DMS 273 (cell line): ENCODE measurements at regions not wholly inside any gene's neighbourhood (a gene's known extent, or its start where the extent isn't known, plus 50 kb on each side); places are given as distances from the start of the nearest gene placed in this dataset.

Experiments
- DNase-seq: peaks from one replicate; lab custom pipeline; 2025; ENCODE audit not compliant: unreplicated experiment; lab: John Stamatoyannopoulos, UW

DNA sequence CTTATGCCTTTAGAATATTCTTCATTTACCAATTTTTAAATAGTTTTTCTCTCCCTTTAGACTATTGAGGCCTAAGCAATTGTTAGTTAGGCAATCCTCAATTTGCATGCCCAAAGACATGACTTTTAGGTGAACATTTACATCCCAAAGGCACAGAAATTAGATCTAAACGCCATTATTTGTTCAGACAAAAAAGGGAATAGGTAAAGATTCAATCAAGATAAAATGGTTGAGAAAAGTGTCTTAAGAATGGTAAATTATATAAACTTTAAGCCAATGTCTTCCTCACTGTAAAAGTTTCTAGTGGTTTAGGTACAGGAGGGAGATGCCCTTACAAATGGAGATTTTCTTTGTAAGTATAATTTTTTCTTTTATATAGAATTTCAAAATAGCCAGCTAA is 50.2 kb upstream of the MME start:
- DNase-seq = no peak

DNA sequence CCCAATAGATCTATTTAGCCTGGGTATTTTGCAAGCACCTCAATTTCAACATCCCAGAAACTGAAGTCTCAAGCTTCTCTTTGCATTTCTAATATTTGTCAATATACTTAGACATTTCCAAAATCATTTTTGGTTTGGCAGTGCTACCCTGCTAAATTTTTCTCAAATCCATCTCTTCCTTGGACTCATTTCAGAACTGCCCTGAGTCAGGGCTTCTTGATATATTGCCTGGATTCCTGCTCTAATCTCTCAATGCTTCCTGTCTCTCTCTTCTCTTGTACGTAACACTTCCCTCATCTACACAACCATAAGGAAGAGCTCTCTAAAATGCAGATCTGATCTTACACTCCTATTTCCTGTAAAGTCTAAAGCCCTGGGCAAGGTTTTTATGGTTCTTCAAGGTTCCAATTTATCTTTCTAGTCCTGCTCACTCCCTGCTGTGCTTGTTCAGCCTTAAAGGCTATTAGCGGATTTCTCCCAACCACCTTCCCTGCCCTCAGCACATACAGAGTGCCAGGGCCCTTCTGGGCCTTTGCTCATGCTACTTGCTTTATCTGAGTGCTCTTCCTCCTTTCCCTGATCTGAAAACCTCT is 53.0 kb upstream of the MME start:
- DNase-seq = no peak

DNA sequence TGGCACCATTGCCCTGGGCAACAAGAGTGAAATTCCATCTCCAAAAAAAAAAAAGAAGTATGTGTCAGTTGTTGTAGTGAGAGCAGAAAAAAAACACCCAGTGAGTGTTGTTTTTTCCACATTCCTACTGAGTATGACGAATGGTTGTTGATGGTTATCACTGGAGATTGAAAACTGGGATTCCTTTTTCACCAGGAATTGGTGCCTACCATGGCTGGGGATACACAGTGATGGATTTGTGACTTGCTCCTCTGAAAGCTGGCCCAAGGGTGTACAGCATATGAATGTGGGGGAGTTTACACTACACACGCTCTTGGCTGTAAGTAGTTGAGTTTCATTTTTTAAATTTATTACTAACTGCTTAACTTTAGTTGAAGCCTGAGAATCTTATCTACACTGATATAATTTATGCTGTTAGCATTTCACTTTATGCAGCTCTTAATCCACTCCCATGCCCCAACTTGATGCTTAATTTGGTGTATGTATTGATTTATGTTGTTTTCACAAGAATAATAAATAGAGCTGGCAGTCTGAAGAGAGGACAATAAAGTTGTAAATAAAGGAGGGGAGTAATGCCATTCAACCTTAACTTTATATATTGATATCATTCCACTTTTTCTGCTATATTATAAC is 56.0 kb upstream of the MME start:
- no peak for DNase-seq

DNA sequence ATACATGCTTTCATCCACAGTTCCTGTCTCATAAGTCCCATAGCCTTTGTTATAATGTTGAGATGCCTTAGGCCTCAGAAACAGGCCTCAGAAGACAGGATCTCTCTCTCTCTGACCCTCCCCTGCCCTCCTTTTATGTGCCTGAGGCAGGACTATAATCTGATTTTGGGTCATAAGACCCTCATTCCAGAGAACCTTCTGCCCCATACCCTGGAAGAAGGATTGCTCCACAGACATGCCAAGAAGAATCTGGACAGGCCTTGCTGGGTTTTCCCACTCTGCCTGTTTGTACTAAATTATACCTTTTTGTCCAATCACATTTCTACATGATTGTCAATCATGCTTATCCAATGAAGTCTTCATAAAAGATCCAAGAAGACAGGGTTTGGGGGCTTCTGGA is 57.2 kb upstream of the MME start:
- DNase-seq = no peak

DNA sequence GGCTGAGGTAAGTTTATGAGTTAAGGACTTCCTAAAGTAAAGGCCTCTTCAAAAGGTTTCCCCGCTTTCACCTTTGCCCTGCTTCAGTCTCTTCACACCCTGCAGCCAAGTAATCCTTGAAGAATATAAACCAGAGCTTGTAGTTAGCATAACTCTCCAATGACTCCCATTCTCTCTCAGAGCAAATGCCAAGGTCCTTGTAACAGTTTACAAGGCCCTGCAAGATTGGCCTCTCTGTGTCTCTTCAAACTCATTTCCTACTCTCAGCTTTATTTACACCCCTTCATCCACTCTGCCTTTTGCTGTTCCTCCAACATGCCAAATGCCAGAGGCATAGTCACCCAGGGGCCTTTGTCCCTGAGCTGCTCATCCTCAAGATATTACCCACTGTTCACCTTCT is 60.5 kb upstream of the MME start:
- DNase-seq = no peak

DNA sequence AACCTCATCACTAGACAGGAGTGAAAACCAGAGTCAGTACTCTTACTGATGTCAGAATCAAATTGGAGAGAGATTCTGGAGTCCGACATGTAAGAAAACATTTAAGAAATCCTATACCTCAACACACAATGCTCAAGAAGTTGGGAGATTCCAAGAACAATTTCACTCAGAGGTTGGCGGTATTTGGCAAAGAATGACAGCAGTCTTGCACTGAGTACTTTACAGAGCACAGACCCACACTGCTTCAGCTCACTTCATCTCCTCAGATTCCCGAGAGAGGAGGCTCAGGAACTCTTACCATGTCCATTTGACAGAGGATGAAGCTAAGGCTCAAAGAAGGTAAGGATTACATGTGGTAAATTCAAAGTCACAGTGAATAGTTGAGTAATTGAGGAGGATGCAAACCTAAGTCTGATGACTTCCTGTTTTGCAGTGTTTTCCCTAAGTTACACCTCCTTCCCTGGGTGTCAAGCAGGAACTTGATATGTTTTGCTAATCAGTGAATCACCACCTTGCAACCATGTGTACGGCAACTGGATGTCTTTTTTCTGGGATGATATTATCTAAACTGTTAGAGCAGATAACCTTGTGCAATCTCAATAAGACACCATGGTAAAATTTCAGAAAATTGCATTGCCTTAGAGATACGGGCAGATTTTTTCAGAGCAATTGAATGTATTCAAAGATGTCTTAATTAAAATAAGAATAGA is 61.3 kb upstream of the MME start:
- DNase-seq = no peak

DNA sequence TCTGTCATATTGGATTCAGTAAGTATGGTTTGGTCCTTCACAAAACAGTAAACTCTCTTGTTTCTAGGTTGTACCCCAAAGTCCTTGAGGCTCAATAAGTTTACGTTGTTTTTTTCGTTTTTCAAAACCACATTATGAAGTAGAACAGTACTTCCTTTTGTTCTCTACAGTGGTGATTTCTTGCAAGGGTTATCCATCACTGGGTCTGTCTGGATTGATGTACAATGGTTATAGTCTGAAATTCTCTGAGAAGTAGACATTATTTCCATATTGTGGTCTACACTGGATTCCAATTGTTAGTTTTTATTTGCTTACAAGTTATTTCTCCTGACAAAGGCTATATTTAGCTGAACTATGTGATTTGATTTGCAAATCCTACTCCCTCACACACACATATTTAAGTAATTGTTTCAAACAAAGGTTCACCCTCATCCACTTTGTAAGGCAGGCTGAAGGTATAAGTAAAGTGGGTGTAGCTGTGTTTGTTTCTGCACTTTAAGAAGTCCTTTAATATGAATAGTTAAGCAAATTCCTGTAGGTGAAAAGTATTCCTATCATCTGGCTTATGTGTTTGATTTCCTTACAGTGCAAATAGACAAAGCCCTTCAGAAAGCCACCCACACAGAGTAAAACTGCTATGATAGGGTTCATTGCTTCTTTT is 64.2 kb upstream of the MME start:
- DNase-seq = no peak

DNA sequence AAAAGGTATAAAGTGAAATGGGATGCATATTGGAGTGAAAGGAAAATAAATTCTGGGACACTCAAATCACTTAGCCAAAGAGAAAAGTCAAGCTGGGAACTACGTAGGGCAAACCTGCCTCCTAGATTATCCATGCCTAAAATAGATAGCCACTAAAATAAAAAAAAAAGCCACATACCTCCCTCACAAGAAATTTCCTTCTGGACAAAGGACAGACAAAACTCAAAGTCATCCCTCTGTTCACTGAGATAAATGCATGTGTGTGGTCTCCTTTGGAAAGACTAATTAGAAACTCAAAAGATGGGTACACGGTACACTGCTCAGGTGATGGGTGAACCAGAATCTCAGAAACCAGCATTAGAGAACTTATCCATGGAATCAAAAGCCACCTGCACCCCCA is 65.2 kb upstream of the MME start:
- DNase-seq = no peak

GRCh38 chr3:155013427-155013826 is 66.7 kb upstream of the MME start:
- DNase-seq = no peak

- no peak for DNase-seq
Measured at GRCh38 chr3:155012584-155012983, 67.5 kb upstream of the MME start.

DNA sequence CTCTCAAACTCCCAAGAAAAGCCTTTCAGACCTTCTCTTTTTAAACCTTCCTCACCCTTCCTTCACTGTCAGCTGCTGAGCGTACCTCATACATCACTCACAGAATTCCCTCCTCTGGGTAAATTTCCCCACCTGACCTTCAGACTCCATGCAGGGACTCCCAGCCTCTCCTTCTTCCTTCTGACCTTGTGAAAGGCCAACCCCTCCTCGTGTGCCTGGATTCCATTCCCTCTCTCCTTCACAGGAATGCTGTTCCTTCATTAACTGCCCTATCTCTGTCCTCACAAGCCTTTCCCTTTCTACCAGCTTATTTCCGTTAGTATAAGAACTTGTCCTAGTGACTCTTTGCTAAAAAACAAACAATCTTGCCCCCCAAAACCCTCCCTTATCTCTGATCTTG is 69.7 kb upstream of the MME start:
- DNase-seq = no peak

- DNase-seq = no peak
Measured at GRCh38 chr3:155009217-155009616, 70.9 kb upstream of the MME start.

GRCh38 chr3:155007729-155008128 is 72.4 kb upstream of the MME start:
- DNase-seq = no peak

- DNase-seq = no peak
Measured at GRCh38 chr3:155001289-155002010, 78.7 kb upstream of the MME start.

GRCh38 chr3:154992655-154993054 is 87.5 kb upstream of the MME start:
- no peak for DNase-seq

DNA sequence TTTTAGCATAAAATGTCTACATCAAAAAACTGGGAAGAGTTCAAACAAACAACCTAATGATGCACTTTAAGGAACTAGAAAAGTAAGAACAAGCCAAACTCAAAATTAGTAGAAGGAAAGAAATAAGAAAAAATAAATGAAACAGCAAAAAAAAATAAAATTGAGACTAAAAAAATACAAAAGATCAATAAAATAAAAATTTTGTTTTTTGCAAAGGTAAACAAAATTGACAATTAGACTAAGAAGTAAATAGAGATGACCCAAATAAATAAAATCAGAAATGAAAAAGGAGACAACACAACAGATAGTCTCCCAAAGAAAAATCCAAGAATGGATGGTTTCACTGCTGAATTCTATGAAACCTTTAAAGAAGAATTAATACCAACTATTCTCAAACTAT is 89.6 kb upstream of the MME start:
- DNase-seq = no peak

- no peak for DNase-seq
Measured at GRCh38 chr3:154987846-154988245, 92.3 kb upstream of the MME start.

DNA sequence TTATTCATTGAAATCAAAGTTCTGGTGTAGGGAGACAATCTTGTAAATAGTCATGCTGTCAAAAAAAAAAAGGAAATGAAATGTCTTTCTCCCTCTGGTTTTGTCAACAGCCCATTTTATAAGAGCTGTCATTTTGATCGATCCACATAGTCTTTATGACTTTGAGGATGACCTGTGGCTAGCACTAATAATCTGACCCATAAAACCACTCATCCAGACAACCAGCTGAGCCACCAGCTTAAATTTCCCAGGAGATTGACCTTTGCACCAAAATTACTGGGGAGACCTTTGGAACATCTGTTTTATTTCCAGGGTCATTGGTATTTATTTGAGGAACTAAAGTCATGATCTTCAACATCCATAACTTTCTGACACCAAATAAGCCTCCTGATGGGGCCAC is 98.5 kb upstream of the MME start:
- no peak for DNase-seq

GRCh38 chr3:154981201-154981600 is 98.9 kb upstream of the MME start:
- DNase-seq = no peak

DNA sequence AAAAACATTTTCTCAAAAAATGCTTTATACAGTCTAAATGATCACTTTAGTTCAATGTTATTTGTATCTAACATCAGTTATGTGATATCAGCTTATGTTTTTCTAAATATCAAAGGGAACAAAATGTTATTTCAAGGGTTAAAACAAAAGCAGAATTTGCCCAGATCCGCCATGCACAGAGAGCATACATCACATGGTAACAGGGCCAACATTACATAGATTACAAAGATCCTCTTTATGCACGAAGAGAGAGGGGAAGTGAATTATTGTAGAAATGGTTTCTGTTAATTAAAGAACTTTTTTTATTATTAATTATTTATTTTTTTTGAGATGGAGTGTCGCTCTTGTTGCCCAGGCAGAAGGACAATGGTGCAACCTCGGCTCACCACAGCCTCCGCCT is 100.8 kb upstream of the MME start:
- DNase-seq = no peak

- no peak for DNase-seq
Measured at GRCh38 chr3:154977666-154978065, 102.5 kb upstream of the MME start.
